ENCODE measurements at regions not wholly inside any gene's neighbourhood (a gene's known extent, or its start where the extent isn't known, plus 50 kb on each side); places are given as distances from the start of the nearest gene placed in this dataset.

DNA sequence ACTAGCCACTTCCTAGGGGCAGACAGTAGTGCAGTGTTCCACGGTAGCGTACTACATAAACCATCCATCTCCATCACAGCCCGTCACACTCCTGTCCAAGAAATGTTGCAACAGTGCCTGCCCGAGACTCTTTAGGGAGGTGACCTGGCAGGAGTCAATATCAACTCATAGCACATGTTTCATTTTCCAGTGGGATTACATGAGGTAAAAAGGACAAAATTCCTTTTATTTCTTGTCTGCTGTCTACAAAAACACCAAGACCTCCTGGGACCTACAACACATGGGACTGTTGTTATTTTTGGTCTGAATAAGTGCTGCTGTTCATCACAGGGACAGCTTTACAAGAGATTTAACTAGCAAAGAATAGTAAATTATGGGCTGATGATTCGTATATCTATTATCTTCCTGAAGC lies 99.9 kb downstream of the MPP7 start:
- peaks cover 0 to 4% of the 10 kb centered on the region in 2 experiments; a peak in 2 of 5 replicates for H3K27me3 ChIP-seq (ENCODE audit: control insufficient read depth in 2 of 2, insufficient read depth in 2 of 2, low read length in 2 of 2)
- CTCF ChIA-PET (ENCODE audit: low intra/inter-chr PET ratio), result no interaction called here
- H3K4me3 ChIP-seq, result no peak overlapping the region
- DNase-seq (ENCODE audit: extremely low read depth in 1 of 4, low spot score in 3 of 4), result no peak
- TF ChIP-seq MEF2A (IDR thresholded peaks at IDR 0.05; ENCODE audit: control insufficient read depth, low read depth, low read length), result no peak
- no peaks in the 10 kb centered on the region for H3K9me1 ChIP-seq (ENCODE audit: control insufficient read depth, insufficient read depth, low read length)
- H3K4me2 ChIP-seq (ENCODE audit: insufficient read depth, low read length), result no peak overlapping the region
- no peaks in the 10 kb centered on the region for H3K4me1 ChIP-seq (replicated peaks in 1 of 2; ENCODE audit: control insufficient read depth in 2 of 2, insufficient read depth in 2 of 2, low read length in 2 of 2)
- H3K36me3 ChIP-seq (ENCODE audit: control insufficient read depth, insufficient read depth, low read length), result no peaks in the 10 kb centered on the region
- no peaks in the 10 kb centered on the region for H4K20me1 ChIP-seq (replicated peaks; ENCODE audit: control insufficient read depth, insufficient read depth, low read length)
- H3K9me3 ChIP-seq (replicated peaks; ENCODE audit: control insufficient read depth, insufficient read depth, low read depth, low read length), result no peaks in the 10 kb centered on the region
- intact Hi-C loops (cut with micrococcal nuclease), result no loop called here
- 1% methylated on average over 5 of the region's 5 CpGs for WGBS (ENCODE audit: insufficient coverage, low coverage, missing lambda C conversion rate)
- ATAC-seq, result no peak
- no TSS peak for BruUV-seq (replicated peaks)
- H3K27ac ChIP-seq (ENCODE audit: extremely low read depth, low read depth, low read length), result no peak overlapping the region
- FAIRE-seq, result no peak
- in situ Hi-C loops (cut with MboI), result no loop called here
- H3K79me2 ChIP-seq (ENCODE audit: control insufficient read depth, insufficient read depth, low read length), result no peaks in the 10 kb centered on the region
- H2AFZ ChIP-seq (ENCODE audit: low read depth, low read length), result no peak overlapping the region
- POLR2A ChIA-PET, result interaction anchor here (1.4 kb wide), 1 partner anchor 9 kb away, joined by 4 read pairs; no protein-coding TSS in a partner anchor
- H3K9ac ChIP-seq (ENCODE audit: insufficient read depth in 1 of 2, low read depth in 2 of 2, low read length in 2 of 2), result no peak overlapping the region

DNA sequence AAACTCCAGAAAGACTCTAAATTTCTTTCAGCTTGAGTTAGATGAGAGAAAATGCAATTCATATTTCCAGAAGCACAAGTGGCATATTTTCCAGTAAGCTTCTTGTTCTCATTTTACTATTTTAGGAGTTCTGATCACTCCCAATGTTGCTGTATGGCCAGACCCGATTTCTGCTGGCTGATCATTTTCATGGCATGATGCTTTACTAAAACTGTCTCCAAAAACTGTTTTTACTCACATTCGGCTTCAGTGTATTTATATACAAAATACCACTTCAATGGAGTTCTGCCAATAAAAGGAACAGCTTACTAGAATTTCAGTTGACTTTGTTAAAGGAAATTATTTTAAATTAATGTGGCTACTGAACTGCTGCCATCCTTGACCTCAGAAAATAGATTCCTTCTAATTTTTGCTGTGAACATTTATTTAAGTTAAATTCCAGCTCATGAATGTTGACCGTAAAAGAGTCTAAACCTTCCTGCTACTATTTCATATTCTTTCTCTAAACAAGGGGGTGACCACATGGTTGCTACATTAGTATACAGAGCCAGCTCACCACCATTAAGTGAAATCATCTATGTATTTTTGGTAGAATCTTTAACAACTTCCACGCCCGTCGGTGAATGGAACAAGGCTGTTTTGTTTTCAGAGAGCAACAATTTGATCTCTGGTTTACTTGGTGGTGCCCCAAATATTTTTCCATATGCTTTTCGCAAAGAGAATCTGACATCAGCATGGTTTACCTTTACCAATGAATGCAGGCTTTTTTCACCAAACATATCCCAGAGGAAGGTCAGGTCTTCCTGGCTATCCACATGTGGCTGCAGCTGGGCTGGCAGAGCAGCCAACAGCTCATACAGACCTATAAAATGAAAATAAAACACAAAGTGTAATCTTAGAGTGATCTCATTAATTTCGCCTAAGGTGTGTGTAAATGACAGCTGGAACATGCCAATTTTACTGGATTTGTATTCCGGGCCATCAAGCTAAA lies 101.2 kb downstream of the MPP7 start:
- Histone ChIP-seq H3K27ac (ENCODE audit: extremely low read depth, low read depth, low read length) (no peak overlapping the region), H2AFZ (ENCODE audit: low read depth, low read length) (no peak overlapping the region), H4K20me1 (replicated peaks; ENCODE audit: control insufficient read depth, insufficient read depth, low read length) (no peaks in the 10 kb centered on the region), H3K79me2 (ENCODE audit: control insufficient read depth, insufficient read depth, low read length) (no peaks in the 10 kb centered on the region), H3K4me1 (replicated peaks in 1 of 2; ENCODE audit: control insufficient read depth in 2 of 2, insufficient read depth in 2 of 2, low read length in 2 of 2) (no peaks in the 10 kb centered on the region), H3K9me1 (ENCODE audit: control insufficient read depth, insufficient read depth, low read length) (no peaks in the 10 kb centered on the region), H3K9ac (ENCODE audit: insufficient read depth in 1 of 2, low read depth in 2 of 2, low read length in 2 of 2) (no peak overlapping the region), H3K36me3 (ENCODE audit: control insufficient read depth, insufficient read depth, low read length) (no peaks in the 10 kb centered on the region), H3K27me3 (ENCODE audit: control insufficient read depth in 2 of 2, insufficient read depth in 2 of 2, low read length in 2 of 2) (peaks cover 0 to 4% of the 10 kb centered on the region in 2 experiments; a peak in 2 of 5 replicates), H3K9me3 (replicated peaks; ENCODE audit: control insufficient read depth, insufficient read depth, low read depth, low read length) (no peaks in the 10 kb centered on the region), H3K4me3 (no peak overlapping the region), H3K4me2 (ENCODE audit: insufficient read depth, low read length) (no peak overlapping the region)
- DNase-seq (ENCODE audit: extremely low read depth in 1 of 4, low spot score in 3 of 4), result no peak
- 0% methylated on average over 9 of the region's 9 CpGs for WGBS (ENCODE audit: insufficient coverage, low coverage, missing lambda C conversion rate)
- POLR2A ChIA-PET, result no interaction called here
- no peak for TF ChIP-seq SREBF1 (IDR thresholded peaks at IDR 0.05; ENCODE audit: borderline replicate concordance, low read depth, low read length)
- TF ChIP-seq ZNF696 (CRISPR knock-in tag; conservative IDR thresholded peaks at IDR 0.05), result no peak
- no peak for TF ChIP-seq POLR3A (IDR thresholded peaks at IDR 0.05; ENCODE audit: borderline replicate concordance, extremely low read depth, insufficient read depth, insufficient read length)
- TF ChIP-seq ZNF79 (CRISPR knock-in tag; IDR thresholded peaks at IDR 0.05; ENCODE audit: low read depth), result no peak
- TF ChIP-seq ZEB2 (IDR thresholded peaks at IDR 0.05), result no peak
- TF ChIP-seq SNIP1 (IDR thresholded peaks at IDR 0.05; ENCODE audit: low read depth), result no peak
- no peak for TF ChIP-seq DNMT1 (IDR thresholded peaks at IDR 0.05)
- no peak for TF ChIP-seq PRPF4 (IDR thresholded peaks at IDR 0.05; ENCODE audit: insufficient read depth, low read depth, low read length, poor library complexity, severe bottlenecking)
- TF ChIP-seq, protein P1, sequence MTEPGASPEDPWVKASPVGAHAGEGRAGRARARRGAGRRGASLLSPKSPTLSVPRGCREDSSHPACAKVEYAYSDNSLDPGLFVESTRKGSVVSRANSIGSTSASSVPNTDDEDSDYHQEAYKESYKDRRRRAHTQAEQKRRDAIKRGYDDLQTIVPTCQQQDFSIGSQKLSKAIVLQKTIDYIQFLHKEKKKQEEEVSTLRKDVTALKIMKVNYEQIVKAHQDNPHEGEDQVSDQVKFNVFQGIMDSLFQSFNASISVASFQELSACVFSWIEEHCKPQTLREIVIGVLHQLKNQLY (CRISPR knock-in tag; conservative IDR thresholded peaks at IDR 0.05), result no peak
- TF ChIP-seq NFRKB (IDR thresholded peaks at IDR 0.05; ENCODE audit: low read depth), result no peak
- TF ChIP-seq STAG1 (CRISPR knock-in tag; IDR thresholded peaks at IDR 0.05; ENCODE audit: borderline replicate concordance), result no peak
- no peak for FAIRE-seq
- intact Hi-C loops (cut with micrococcal nuclease), result no loop called here
- ATAC-seq, result no peak
- in situ Hi-C loops (cut with MboI), result no loop called here
- no TSS peak for BruUV-seq (replicated peaks)
- CTCF ChIA-PET (ENCODE audit: low intra/inter-chr PET ratio), result no interaction called here
